Left lobe of liver (tissue), 2 donors: ENCODE measurements at regions not wholly inside any gene's neighbourhood (a gene's known extent, or its start where the extent isn't known, plus 50 kb on each side); places are given as distances from the start of the nearest gene placed in this dataset.
A peak's percentile ranks its signal among the peaks of the same experiment; 100 is the strongest.

Experiments used
- ATAC-seq: fragments of 200-7000 bp; cut with Tn5 transposase; one replicate; pipeline ENCODE4 v1.9.1; 2020; ENCODE audit warnings: mild to moderate bottlenecking, moderate library complexity
- DNase-seq: peaks from one replicate; pipeline ENCODE4 v3.0.0-alpha.2; 2020; ENCODE audit warnings: low spot score
- donor health status: DM: no; HTN: no; CAD: no; lungs with moderate emphysema.
- donor health status: DM: no; HTN: yes; CAD: no.

- ATAC-seq = no peak
- DNase-seq = peak; percentile 21
Measured at GRCh38 chr11:69242266-69242920, 51.6 kb upstream of the MYEOV start.

GRCh38 chr11:69243496-69244200 is 50.3 kb upstream of the MYEOV start:
- ATAC-seq (no peak), DNase-seq (peak; percentile 21)
